Ovary (tissue), 3 donors: ENCODE measurements at regions not wholly inside any gene's neighbourhood (a gene's known extent, or its start where the extent isn't known, plus 50 kb on each side); places are given as distances from the start of the nearest gene placed in this dataset.

ENCODE experiments used
- CTCF ChIP-seq, 3 donors: fragments of 450-650 bp in 2 of 3; fragments of 200-600 bp in 1 of 3; IDR thresholded peaks; one replicate each; pipeline versions ENCODE4 v1.5.1 to v1.8.0; 2016 to 2022; ENCODE audit warnings: antibody characterized with exemption in 3 of 3, mild to moderate bottlenecking in 1 of 3
- EP300 ChIP-seq: sonication (generic); formaldehyde crosslinking; IDR thresholded peaks from one replicate; pipeline ENCODE4 v1.6.1; 2017; ENCODE audit warnings: antibody characterized with exemption
- POLR2A ChIP-seq: fragments of 450-650 bp; IDR thresholded peaks from one replicate; pipeline ENCODE4 v1.6.1; 2017; ENCODE audit warnings: antibody characterized with exemption, mild to moderate bottlenecking, moderate library complexity
- donor health status: DM: no; HTN: no; CAD: no.

GRCh38 chr3:182005219-182005618, 293.5 kb downstream of the SOX2 start:
- TF ChIP-seq CTCF (IDR thresholded peaks at IDR 0.05) (no peak), POLR2A (no peak), EP300 (no peak)
